A549 (cell line): ENCODE measurements at regions not wholly inside any gene's neighbourhood (a gene's known extent, or its start where the extent isn't known, plus 50 kb on each side); places are given as distances from the start of the nearest gene placed in this dataset.

Source experiments
- ATAC-seq, 2 experiments: fragments of 200-7000 bp in 1 of 2; fragments of >200 bp in 1 of 2; cut with Nextera tagmentation in 1 of 2; cut with Tn5 transposase in 1 of 2; 3 replicates each; pipeline versions ENCODE4 v1.8.0 to v1.9.1; 2018 to 2020; ENCODE audit warnings: mild to moderate bottlenecking in 1 of 2, moderate library complexity in 1 of 2
- CTCF ChIA-PET: fragments of 300-600 bp; sonication (Branson Sonifier 250); formaldehyde crosslinking; extraction: SDS; loops from one replicate; lab custom pipeline; 2021; ENCODE audit warnings: antibody characterized with exemption, inconsistent platforms; lab: Yijun Ruan, JAX
- POLR2A ChIA-PET: fragments of 350-600 bp; formaldehyde crosslinking; extraction: SDS; loops from one replicate; lab custom pipeline; 2021; ENCODE audit warnings: antibody characterized with exemption, inconsistent platforms; lab: Yijun Ruan, JAX
- DNase-seq, 2 experiments: peaks; one replicate each; pipeline versions ENCODE4 v3.0.0 to v3.0.0-alpha.2; 2011 to 2016; ENCODE audit warnings: low read depth in 1 of 2, low spot score in 1 of 2
- FAIRE-seq: peaks from 2 replicates; lab custom pipeline; 2011; peaks lifted over from hg19 to GRCh38; lab: Jason Lieb, UNC
- H3K27ac ChIP-seq, 2 experiments: fragments of >200 bp; sonication (Bioruptor Twin); formaldehyde crosslinking; 3 replicates each; pipeline ENCODE4 v1.5.1; 2016 to 2017
- H3K4me1 ChIP-seq: fragments of >200 bp; sonication (Bioruptor Twin); formaldehyde crosslinking; 3 replicates; pipeline ENCODE4 v1.6.1; 2016
- H3K4me2 ChIP-seq: fragments of >200 bp; sonication (Bioruptor Twin); formaldehyde crosslinking; 3 replicates; pipeline ENCODE4 v1.6.1; 2016
- H3K4me3 ChIP-seq: fragments of >200 bp; sonication (Bioruptor Twin); formaldehyde crosslinking; 3 replicates; pipeline ENCODE4 v1.5.1; 2016
- H3K9me3 ChIP-seq: fragments of >200 bp; sonication (Bioruptor Twin); formaldehyde crosslinking; 3 replicates; pipeline ENCODE4 v1.6.1; 2016
- BHLHE40 ChIP-seq: IDR thresholded peaks from 2 replicates; pipeline ENCODE4 v1.6.1; 2012; ENCODE audit warnings: low read depth, low read length, inconsistent platforms
- CHD4 ChIP-seq: fragments of 200-600 bp; sonication (generic); IDR thresholded peaks from 2 replicates; pipeline ENCODE4 v1.6.1; 2016; ENCODE audit warnings: antibody characterized with exemption, mild to moderate bottlenecking, borderline replicate concordance
- CTCF ChIP-seq: fragments of >200 bp; sonication (Bioruptor Twin); formaldehyde crosslinking; IDR thresholded peaks from 3 replicates; pipeline ENCODE4 v1.5.1; 2016
- E2F6 ChIP-seq: IDR thresholded peaks from 2 replicates; pipeline ENCODE4 v1.6.1; 2012; ENCODE audit warnings: low read depth, borderline replicate concordance
- EP300 ChIP-seq, 2 experiments: fragments of >200 bp; sonication (Bioruptor Twin); formaldehyde crosslinking; IDR thresholded peaks; 2 replicates in 1 of 2; 3 replicates in 1 of 2; pipeline ENCODE4 v1.6.1; 2016 to 2017
- GATA3 ChIP-seq: IDR thresholded peaks from 2 replicates; pipeline ENCODE4 v1.6.1; 2012; ENCODE audit warnings: borderline replicate concordance
- HEYL ChIP-seq: fragments of 250-450 bp; sonication (Bioruptor Pico); IDR thresholded peaks from 2 replicates; pipeline ENCODE4 v1.8.0; 2021; ENCODE audit warnings: mild to moderate bottlenecking, moderate library complexity
- HMGXB4 ChIP-seq: fragments of 250-450 bp; sonication (Bioruptor Pico); IDR thresholded peaks from 2 replicates; pipeline ENCODE4 v1.5.0; 2021; ENCODE audit warnings: mild to moderate bottlenecking, moderate library complexity, borderline replicate concordance
- HOXB5 ChIP-seq: fragments of 250-450 bp; sonication (Bioruptor Pico); IDR thresholded peaks from 2 replicates; pipeline ENCODE4 v1.5.0; 2020; ENCODE audit warnings: mild to moderate bottlenecking, moderate library complexity
- MAFK ChIP-seq: fragments of 450-650 bp; IDR thresholded peaks from 2 replicates; pipeline ENCODE4 v1.6.1; 2014; ENCODE audit not compliant: partially characterized antibody
- MAX ChIP-seq: IDR thresholded peaks from 2 replicates; pipeline ENCODE4 v1.6.1; 2012
- MAZ ChIP-seq: fragments of 150-350 bp; IDR thresholded peaks from 2 replicates; pipeline ENCODE4 v1.6.1; 2014; ENCODE audit warnings: antibody characterized with exemption, low read depth, low read length, borderline replicate concordance
- NR3C1 ChIP-seq: fragments of >200 bp; sonication (Bioruptor Twin); formaldehyde crosslinking; IDR thresholded peaks from 3 replicates; pipeline ENCODE4 v1.6.1; 2017
- PBX3 ChIP-seq: IDR thresholded peaks from 2 replicates; pipeline ENCODE4 v1.6.1; 2012
- PHF8 ChIP-seq: fragments of 200-600 bp; sonication (generic); IDR thresholded peaks from 2 replicates; pipeline ENCODE4 v1.6.1; 2016; ENCODE audit warnings: low read depth, mild to moderate bottlenecking, antibody characterized with exemption, moderate library complexity, borderline replicate concordance
- RAD21 ChIP-seq, 2 experiments: fragments of >200 bp in 1 of 2; sonication (Bioruptor Twin) in 1 of 2; formaldehyde crosslinking in 1 of 2; IDR thresholded peaks in 1 of 2; conservative IDR thresholded peaks in 1 of 2; 2 replicates in 1 of 2; 3 replicates in 1 of 2; pipeline ENCODE4 v1.6.1; 2012 to 2018; ENCODE audit warnings: inconsistent platforms in 1 of 2
- RARB ChIP-seq: fragments of 250-450 bp; sonication (Bioruptor Pico); IDR thresholded peaks from 2 replicates; pipeline ENCODE4 v1.8.0; 2021; ENCODE audit warnings: mild to moderate bottlenecking, moderate library complexity
- RFX5 ChIP-seq: fragments of 450-650 bp; IDR thresholded peaks from 2 replicates; pipeline ENCODE4 v1.7.1; 2014; ENCODE audit warnings: antibody characterized with exemption, mild to moderate bottlenecking, moderate library complexity
- RNF2 ChIP-seq: fragments of 200-600 bp; sonication (generic); IDR thresholded peaks from 2 replicates; pipeline ENCODE4 v1.6.1; 2016; ENCODE audit warnings: low read depth, mild to moderate bottlenecking, antibody characterized with exemption, moderate library complexity, borderline replicate concordance
- SMC3 ChIP-seq: fragments of >200 bp; sonication (Bioruptor Twin); formaldehyde crosslinking; IDR thresholded peaks from 3 replicates; pipeline ENCODE4 v1.6.1; 2018; ENCODE audit warnings: inconsistent platforms
- SREBF2 ChIP-seq: fragments of 450-650 bp; IDR thresholded peaks from 2 replicates; pipeline ENCODE4 v1.6.1; 2014; ENCODE audit warnings: mild to moderate bottlenecking, moderate library complexity
- USF2 ChIP-seq: fragments of 450-650 bp; IDR thresholded peaks from 2 replicates; pipeline ENCODE4 v1.6.1; 2014; ENCODE audit warnings: antibody characterized with exemption
- ZFP36 ChIP-seq: fragments of 450-650 bp; IDR thresholded peaks from 2 replicates; pipeline ENCODE4 v1.6.1; 2014; ENCODE audit warnings: borderline replicate concordance; ENCODE audit not compliant: partially characterized antibody
- ZNF302 ChIP-seq: fragments of 250-450 bp; sonication (Bioruptor Pico); IDR thresholded peaks from 2 replicates; pipeline ENCODE4 v1.9.0; 2021; ENCODE audit warnings: inconsistent platforms, mild to moderate bottlenecking, moderate library complexity
- WGBS: methylation state at CpG from one replicate; pipeline ENCODE4 v1.1.6; 2017; ENCODE audit errors: missing lambda C conversion rate; 5-methylcytosine and 5-hydroxymethylcytosine counted together

GRCh38 chr14:54175298-54175942 is 218.8 kb upstream of the BMP4 start:
- ChIA-PET POLR2A (interaction anchor here (1.0 to 1.2 kb wide), 2 partner anchors 127 to 220 kb away, joined by 3 read pairs; no protein-coding TSS in a partner anchor), CTCF (interaction anchor here (0.6 to 4.2 kb wide), 54 partner anchors 9 to 742 kb away, joined by 3 to 39 read pairs (median 4); partner anchors contain the start of gene BMP4)
- TF ChIP-seq RAD21 (conservative IDR thresholded peaks at IDR 0.05 in 1 of 2, IDR thresholded peaks at IDR 0.05 in 1 of 2) (peak; percentile 83 to 84), HOXB5 (CRISPR knock-in tag) (no peak), RNF2 (no peak), SREBF2 (no peak), MAFK (no peak), PBX3 (no peak), SMC3 (peak; percentile 87), NR3C1 (no peak), E2F6 (no peak), CTCF (peak; percentile 85)
- Histone ChIP-seq H3K9me3 (no peaks in the 10 kb centered on the region), H3K4me3 (no peak overlapping the region), H3K4me2 (peak overlapping the region; percentile 41; the same call in 2 of the 3 replicates), H3K27ac (no peak overlapping the region), H3K4me1 (no peaks in the 10 kb centered on the region)
- peak; percentile 55 to 75 for DNase-seq
- WGBS: 4% methylated on average over 4 of the region's 4 CpGs
- ATAC-seq: peak; percentile 74 to 84; a peak in 5 of 6 replicates
- FAIRE-seq: peak; percentile 86

- DNase-seq (no peak), FAIRE-seq (no peak), ATAC-seq (no peak)
- TF ChIP-seq HOXB5 (CRISPR knock-in tag) (no peak), MAX (no peak), EP300 (IDR thresholded peaks at IDR 0.05) (no peak), HMGXB4 (CRISPR knock-in tag) (no peak), CHD4 (no peak), MAZ (no peak), SMC3 (no peak), HEYL (CRISPR knock-in tag) (no peak), BHLHE40 (no peak), USF2 (no peak), ZNF302 (CRISPR knock-in tag) (no peak), RFX5 (no peak), PBX3 (no peak), ZFP36 (no peak), RARB (CRISPR knock-in tag) (no peak), GATA3 (no peak), PHF8 (no peak)
- ChIA-PET CTCF (interaction anchor here (0.8 to 4.2 kb wide), 9 partner anchors 12 to 638 kb away, joined by 3 to 39 read pairs (median 5); partner anchors contain the start of gene BMP4), POLR2A (no interaction called here)
- H3K4me3 ChIP-seq: no peak overlapping the region
- no peak overlapping the region for H3K4me2 ChIP-seq
- 37% methylated on average over 3 of the region's 3 CpGs for WGBS
- H3K9me3 ChIP-seq: no peaks in the 10 kb centered on the region
- H3K4me1 ChIP-seq: no peaks in the 10 kb centered on the region
- no peak overlapping the region for H3K27ac ChIP-seq
Observed at GRCh38 chr14:54177019-54177418, 219.8 kb upstream of the CDKN3 start.
